Pulmonary artery endothelial cell (primary cell): ENCODE measurements at regions not wholly inside any gene's neighbourhood (a gene's known extent, or its start where the extent isn't known, plus 50 kb on each side); places are given as distances from the start of the nearest gene placed in this dataset.
"Not testable (repeated sequence)": the region's sequence is repeated elsewhere in the genome, so short reads cannot be mapped to it uniquely, and the experiment has no call there.

ENCODE experiments used
- DNase-seq: peaks from one replicate; pipeline ENCODE4 v3.0.0-alpha.2; 2011; ENCODE audit warnings: low read depth, low spot score

DNA sequence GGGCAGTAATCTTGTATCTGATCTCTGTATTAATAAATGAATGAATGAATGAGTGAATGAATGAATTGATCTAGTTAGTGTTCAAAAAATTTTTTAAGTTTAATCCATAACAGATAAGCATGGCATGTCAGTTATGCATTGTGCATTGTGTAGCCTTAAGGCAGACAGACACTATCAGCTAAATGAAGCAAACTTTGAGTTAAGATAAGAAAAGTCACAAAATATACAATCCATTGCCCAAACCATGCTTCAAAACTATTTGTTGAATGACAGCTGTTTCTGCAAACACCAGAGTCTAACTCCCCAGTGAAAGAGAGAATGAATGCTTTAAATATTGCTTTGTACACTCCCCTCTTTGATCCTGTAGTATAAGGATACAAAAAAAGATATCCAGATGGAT lies 314.3 kb upstream of the ETAA1 start:
- DNase-seq = no peak

DNA sequence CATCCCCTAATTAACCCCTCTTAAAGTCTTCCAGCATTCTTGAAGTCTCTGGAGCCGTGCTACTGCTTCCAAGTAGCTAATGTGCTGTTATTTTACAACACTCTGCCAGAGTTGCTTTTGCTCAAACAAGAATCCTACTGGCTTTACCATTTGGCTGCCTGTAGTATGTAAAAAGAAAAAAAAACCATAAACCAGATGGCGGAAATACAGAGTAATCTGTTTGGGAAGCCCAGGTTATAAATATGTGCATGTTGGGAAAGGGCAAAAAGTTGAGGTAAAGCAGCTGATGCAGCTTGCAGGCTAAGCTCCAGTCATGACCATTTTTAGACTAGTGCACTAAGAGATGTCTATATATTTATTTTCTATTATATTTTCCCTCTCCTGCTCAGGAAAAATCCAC lies 313.2 kb upstream of the ETAA1 start:
- DNase-seq = no peak

GRCh38 chr2:67085146-67085545 lies 312.0 kb upstream of the ETAA1 start:
- no peak for DNase-seq

DNA sequence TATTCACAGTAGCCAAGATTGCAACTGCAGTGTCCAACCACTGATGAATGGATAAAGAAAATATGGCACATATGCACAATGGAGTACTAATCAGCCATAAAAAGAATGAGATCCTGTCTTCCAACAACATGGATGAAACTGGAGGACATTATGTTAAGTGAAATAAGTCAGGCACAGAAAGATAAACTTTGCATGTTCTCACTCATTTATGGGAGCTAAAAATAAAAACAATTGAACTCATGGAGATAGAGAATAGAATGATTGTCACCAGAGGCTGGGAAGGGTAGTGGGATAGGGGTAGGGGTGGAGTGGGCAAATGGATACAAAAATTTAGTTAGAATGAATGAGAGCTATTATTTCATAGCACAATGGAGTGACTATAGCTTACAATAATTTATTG lies 305.5 kb upstream of the ETAA1 start:
- DNase-seq = no peak

DNA sequence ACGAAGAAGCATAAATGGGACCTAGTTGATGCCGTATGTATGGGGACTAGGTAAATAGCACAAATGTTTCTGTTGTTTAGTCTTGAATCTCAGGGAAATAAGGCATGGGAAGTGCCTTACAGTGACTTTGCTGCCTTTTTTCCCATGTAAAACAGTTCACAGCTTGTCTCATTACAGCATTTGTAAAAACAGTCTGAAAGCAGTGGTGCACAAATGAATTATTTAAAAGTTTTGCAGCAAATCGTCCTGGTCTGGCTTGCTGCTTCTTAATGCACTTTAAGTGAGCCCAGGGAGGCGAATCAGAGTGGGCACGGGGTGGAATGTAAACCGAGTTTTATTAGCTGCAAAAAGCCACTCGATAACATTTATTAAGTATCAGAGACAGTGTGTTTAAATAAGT lies 302.0 kb upstream of the ETAA1 start:
- no peak for DNase-seq

GRCh38 chr2:67096886-67097285 lies 300.2 kb upstream of the ETAA1 start:
- DNase-seq = no peak

GRCh38 chr2:67103157-67103556 lies 294.0 kb upstream of the ETAA1 start:
- DNase-seq = no peak

GRCh38 chr2:67108231-67108630 lies 288.9 kb upstream of the ETAA1 start:
- no peak for DNase-seq

GRCh38 chr2:67124531-67124930 lies 272.6 kb upstream of the ETAA1 start:
- no peak for DNase-seq

- DNase-seq = peak; percentile 4
Observed at GRCh38 chr2:67130531-67131256, 266.4 kb upstream of the ETAA1 start.

DNA sequence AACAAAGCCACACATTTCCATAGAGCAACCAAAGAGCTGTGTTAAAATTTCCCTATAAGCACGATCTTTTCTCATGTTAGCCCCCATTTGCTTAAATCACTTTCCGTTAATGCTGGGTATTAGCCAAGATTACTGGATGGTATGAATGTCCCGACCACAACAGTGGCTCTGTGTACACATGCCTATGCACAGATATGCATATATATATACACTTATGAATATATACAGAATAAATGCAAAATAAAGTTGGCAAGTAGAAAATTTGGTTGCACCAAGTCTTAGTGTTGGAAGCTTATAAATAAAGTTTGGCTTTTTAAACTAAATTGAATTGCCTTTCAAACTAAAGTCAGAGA lies 265.9 kb upstream of the ETAA1 start:
- no peak for DNase-seq

GRCh38 chr2:67132441-67132940 lies 264.6 kb upstream of the ETAA1 start:
- DNase-seq = not testable (repeated sequence)

GRCh38 chr2:67135208-67135607 lies 261.9 kb upstream of the ETAA1 start:
- no peak for DNase-seq

DNA sequence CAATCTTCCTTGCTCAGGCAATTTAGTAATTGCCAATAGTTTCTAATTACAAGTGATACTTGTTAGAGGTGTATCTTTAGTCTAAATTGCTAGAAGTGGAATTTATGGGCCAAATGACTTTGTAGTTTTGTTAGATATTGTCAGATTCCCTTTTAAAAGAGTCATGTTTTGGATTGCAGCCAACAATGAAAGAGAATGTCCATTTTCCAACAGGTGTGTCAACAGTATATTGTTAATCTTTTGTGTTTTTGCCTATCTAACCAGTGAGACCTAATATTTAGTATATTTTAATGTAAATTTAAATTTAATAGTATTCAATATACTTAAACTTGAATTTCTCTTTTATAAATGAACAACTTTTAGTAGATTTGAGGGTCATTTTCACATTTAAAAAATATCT lies 259.4 kb upstream of the ETAA1 start:
- no peak for DNase-seq

GRCh38 chr2:67142071-67142470 lies 255.1 kb upstream of the ETAA1 start:
- DNase-seq = no peak

DNA sequence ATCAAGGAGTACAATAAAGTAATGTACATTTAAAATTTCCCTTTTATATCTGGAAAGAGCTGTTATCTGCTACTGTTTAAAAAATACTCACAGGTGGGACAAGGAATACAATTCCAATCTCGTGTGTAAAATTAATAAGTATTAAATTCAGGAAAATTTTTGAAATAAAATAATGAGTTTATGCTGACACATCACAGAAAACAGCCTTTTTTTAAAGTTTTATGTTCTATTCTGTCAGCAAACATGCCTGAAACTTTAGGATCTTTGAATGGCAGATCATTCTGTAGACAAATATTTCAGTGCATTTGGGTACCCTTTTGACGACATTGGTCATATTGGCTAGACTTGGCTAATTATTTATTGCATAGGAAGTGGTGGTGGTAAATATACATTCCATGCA lies 254.4 kb upstream of the ETAA1 start:
- DNase-seq = no peak

DNA sequence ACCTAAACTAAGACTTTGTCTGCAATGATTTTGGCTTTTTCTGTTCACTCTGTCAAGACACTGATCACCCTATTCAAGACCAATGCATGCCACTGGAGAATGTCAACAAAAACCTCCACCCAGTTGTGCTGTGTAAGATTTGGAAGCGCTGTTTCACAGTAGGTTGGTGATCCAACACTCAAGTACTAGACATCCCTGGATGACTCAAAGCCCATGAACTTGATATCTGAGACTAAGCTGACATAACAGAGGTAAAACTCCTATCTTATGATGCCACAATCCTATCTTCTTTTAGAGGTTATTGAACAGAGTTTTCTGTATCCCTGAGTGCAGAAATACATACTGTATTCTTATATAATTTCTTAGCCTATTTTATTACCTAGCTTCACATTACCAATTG lies 251.3 kb upstream of the ETAA1 start:
- DNase-seq = no peak

- no peak for DNase-seq
Observed at GRCh38 chr2:67156796-67157195, 240.3 kb upstream of the ETAA1 start.

DNA sequence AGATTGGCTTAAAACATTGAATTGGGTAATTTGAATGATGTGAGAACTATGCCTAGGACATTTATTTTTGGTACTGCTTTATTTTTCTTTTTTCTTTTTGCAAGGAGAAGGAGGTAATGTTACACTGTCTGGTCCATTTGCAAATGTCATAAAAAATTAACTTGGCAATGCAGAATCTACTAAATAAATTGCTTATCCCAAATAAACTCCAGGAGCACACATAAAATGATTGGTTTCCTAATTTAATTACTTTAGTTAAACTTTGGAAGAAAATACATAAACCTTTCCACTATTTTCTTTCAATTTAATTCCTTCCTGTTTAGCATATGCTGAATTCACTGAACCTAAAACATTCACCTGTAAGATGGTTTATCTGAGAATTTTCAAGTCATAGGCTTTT lies 238.4 kb upstream of the ETAA1 start:
- no peak for DNase-seq

GRCh38 chr2:67159929-67160328 lies 237.2 kb upstream of the ETAA1 start:
- peak; percentile 64 for DNase-seq

DNA sequence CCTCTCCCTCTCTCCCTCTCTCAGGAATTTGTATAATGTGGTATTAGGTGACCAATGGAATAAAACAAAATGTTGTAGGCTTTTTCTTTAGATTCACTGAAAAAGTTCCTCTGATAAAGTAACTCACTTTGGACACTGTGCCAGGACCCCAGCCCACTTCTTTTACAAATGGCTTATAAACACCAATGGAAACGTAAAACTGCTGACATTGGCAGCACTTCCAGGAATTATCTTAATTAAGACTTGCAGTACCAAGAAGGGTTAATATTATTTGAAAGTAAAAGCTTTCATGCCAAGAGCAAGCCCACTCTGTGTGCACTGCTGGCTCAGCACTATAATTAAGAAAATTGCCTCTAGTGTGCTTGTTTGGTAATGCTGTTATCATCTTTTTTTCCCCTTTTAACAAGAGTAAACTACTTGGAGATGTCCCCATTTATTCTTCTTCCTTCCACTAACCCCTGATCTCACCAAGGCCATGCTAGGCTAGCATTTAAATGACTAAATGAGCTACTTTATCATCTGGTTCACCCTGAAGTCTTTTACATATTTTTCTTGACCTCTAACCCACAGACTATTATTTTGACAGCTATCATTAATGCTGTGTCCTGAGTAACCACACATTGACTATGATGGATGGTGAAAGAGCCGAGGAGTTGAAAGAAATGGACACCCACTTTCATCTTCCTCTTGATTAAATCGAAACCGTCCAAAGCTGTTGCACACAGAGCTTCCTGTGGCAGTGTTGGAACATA lies 232.2 kb upstream of the ETAA1 start:
- no peak for DNase-seq

DNA sequence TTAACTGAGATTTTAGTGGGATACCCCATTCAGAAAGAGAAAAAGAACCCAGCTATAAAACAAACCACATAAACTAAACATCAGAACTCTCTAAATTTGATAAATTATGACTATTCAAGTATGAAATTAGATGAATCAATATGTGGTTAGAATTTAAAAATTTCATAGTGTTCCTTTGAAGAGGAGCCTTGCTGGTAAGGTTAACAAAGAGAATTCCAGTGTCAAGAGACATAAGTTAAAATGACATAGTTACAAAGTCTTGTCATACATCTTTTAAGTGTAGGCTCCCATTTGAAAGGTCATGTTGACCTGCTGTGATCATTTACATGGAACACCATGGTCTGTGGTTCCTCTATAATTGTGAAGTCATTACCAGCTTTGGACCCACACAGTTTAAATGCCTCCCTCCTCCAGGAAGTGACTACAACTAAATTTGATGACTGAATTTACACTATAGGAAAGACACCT lies 231.6 kb upstream of the ETAA1 start:
- DNase-seq = no peak

- not testable (repeated sequence) for DNase-seq
Observed at GRCh38 chr2:67166511-67166910, 230.6 kb upstream of the ETAA1 start.
